Activated naive CD4-positive, alpha-beta T cell treated with anti-CD3 and anti-CD28 coated beads, Interleukin-2, amount 50 U/mL, for 72 hours (primary cell): ENCODE measurements at regions not wholly inside any gene's neighbourhood (a gene's known extent, or its start where the extent isn't known, plus 50 kb on each side); places are given as distances from the start of the nearest gene placed in this dataset.

Source experiments
- ATAC-seq, 2 donors: fragments of 150-1000 bp; cut with Tn5 transposase; 2 replicates each; pipeline ENCODE4 v1.10.0; 2021; ENCODE audit warnings: mild to moderate bottlenecking in 2 of 2, moderate library complexity in 2 of 2
- DNase-seq, 2 donors: peaks; one replicate each; pipeline ENCODE4 v3.0.0; 2021 to 2022; ENCODE audit warnings: low spot score in 2 of 2
- H3K27ac Mint-ChIP-seq, 2 donors: one replicate each; pipeline ENCODE4 v1.8.0; 2022; ENCODE audit warnings: mild to moderate bottlenecking in 2 of 2, mixed read lengths in 2 of 2
- H3K36me3 Mint-ChIP-seq, 2 donors: one replicate each; pipeline ENCODE4 v1.8.0; 2022; ENCODE audit warnings: mixed read lengths in 2 of 2
- H3K9me3 Mint-ChIP-seq, 2 donors: one replicate each; pipeline ENCODE4 v1.8.0; 2022; ENCODE audit warnings: mixed read lengths in 2 of 2

DNA sequence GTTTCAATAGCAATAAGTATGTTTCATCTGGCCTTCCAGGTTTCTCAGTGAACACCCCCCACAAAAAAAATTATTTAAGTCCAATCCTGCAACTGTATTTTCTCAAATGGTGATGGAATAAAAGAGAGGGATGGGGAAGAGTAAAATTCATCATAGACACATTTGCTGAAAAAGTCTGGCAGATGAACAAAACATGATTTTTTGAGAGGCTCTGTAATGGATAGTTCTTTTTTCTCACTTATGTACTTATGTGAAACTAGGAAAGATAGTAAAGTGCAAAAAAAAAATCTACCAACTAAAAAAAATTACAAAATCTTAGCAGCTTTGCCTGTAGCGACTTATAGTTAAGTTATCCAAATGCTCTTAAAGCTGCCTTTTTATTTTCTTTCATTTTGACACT, 412.4 kb downstream of the FOXG1 start:
- no peak for ATAC-seq
- H3K9me3 Mint-ChIP-seq = peaks cover 19 to 28% of the 10 kb centered on the region in 2 donors
- no peak overlapping the region for H3K27ac Mint-ChIP-seq

GRCh38 chr14:29191092-29191491, 424.5 kb downstream of the FOXG1 start:
- peaks cover 0 to 6% of the 10 kb centered on the region in 2 donors for H3K36me3 Mint-ChIP-seq

More for the DNA sequence above, 412.4 kb downstream of the FOXG1 start:
- peaks cover 0 to 3% of the 10 kb centered on the region in 2 donors for H3K36me3 Mint-ChIP-seq
- DNase-seq = no peak

GRCh38 chr14:29197557-29197956, 431.0 kb downstream of the FOXG1 start:
- no peak for ATAC-seq

More at GRCh38 chr14:29191092-29191491, 424.5 kb downstream of the FOXG1 start:
- Mint-ChIP-seq H3K27ac (no peak overlapping the region), H3K9me3 (peaks cover 5 to 22% of the 10 kb centered on the region in 2 donors)
- no peak for ATAC-seq
- DNase-seq = no peak

DNA sequence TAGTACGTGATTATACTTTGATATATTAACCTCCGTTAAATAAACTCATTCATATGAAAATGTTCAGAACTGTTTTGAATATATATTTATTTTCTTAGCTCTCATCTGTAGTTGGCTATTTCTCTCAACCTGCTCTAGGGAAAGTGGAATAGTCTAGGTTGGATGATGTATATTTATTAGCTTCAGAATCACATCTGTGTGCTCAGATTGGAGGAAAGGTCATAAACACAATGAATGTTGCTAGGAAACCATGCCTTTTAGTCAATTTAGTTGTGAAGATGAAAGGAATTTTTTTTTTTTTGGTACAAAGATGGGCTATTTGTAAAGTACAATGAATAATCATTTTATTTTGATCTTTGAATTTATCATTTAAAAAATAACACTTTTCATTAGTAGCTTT, 439.1 kb downstream of the FOXG1 start:
- Mint-ChIP-seq H3K9me3 (peaks cover 23 to 33% of the 10 kb centered on the region in 2 donors), H3K36me3 (no peaks in the 10 kb centered on the region), H3K27ac (no peak overlapping the region)
- DNase-seq = no peak
- ATAC-seq = no peak

More at GRCh38 chr14:29197557-29197956, 431.0 kb downstream of the FOXG1 start:
- peaks cover 14 to 21% of the 10 kb centered on the region in 2 donors for H3K9me3 Mint-ChIP-seq
- DNase-seq = no peak
- H3K27ac Mint-ChIP-seq = no peak overlapping the region
- no peaks in the 10 kb centered on the region for H3K36me3 Mint-ChIP-seq

GRCh38 chr14:29215853-29216252, 449.3 kb downstream of the FOXG1 start:
- ATAC-seq (no peak), DNase-seq (no peak)
- peaks cover 9% of the 10 kb centered on the region in 2 donors for H3K9me3 Mint-ChIP-seq

DNA sequence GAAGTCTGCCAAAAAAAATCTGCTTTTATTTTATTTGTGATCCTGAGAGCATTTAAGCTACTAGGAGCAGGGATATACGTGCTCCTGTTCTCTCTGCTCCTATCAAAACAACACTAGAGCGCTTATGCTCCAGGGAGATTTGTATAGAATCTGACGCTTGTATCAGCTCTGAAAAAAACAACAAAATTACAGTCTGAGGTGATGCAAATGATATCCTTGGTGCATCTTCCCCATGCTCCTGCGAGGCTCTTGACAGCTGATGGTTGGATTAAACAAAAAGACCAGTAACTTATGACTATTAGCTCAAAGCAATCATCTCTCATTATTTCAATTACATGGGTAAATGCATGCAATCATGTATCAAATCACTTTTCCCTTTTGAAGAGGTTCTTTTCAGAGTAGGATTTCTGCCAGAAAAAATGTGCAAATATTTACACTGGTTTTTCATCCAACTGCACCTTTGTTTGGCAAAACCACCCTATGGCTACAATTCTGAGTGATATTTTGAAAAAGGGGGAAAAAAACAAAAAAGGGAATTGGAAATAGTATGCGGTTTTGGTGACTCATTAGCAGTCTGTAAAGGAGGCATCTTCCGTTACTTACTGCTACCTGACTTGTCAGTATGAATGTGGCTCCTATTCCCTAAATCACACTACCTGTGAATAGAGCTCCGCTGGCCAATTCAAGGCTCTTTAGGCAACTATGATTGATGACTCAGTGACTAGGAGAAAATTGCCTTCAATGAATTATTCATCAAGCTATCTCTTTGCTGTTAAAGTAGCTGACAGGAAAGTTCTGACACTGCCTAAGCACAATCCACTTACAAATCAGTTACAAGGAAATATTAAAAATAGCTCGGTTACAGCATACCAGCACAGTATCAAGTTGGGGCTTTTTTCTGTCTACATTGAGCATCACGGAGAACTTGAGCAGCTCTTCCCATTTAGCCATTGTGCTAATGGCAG, 450.0 kb downstream of the FOXG1 start:
- Mint-ChIP-seq H3K27ac (no peak overlapping the region), H3K9me3 (peaks cover 9% of the 10 kb centered on the region in 2 donors)

More at GRCh38 chr14:29215853-29216252, 449.3 kb downstream of the FOXG1 start:
- no peak overlapping the region for H3K27ac Mint-ChIP-seq
- no peaks in the 10 kb centered on the region for H3K36me3 Mint-ChIP-seq

DNA sequence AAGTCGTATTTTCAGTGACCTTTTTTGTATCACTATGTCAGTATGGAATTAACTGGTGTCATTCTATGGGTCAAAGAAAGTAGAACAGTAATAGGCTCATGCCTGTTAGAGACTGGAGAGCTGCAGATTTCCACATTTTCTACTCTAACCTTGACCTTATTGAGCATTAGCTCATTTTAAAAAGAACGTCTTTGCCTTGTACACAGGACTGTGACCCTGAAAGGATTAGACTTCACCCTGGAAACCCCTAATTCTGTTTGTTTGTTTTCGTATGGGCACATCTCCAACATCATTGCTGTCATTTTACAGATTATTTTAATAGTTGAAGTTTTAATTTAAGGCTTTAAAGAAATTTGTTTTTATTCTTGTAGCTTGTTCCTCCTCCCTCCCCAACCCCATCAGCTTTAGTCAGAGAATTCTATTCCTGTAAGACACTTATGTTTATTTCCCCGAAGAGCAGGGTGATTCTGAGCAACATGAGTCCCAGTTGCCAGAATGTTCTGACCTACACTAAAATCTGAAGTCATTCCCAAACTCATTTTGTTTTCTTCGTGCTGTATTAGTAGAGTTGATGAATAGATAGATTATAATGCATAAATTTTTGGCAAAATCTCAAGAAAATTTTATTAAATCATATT, 451.3 kb downstream of the FOXG1 start:
- DNase-seq (no peak), ATAC-seq (no peak)
- H3K9me3 Mint-ChIP-seq = peaks cover 9% of the 10 kb centered on the region in 2 donors
- H3K27ac Mint-ChIP-seq = no peak overlapping the region
- no peaks in the 10 kb centered on the region for H3K36me3 Mint-ChIP-seq

More for the DNA sequence above, 450.0 kb downstream of the FOXG1 start:
- ATAC-seq = no peak
- DNase-seq = no peak
- H3K36me3 Mint-ChIP-seq = no peaks in the 10 kb centered on the region

- DNase-seq (no peak), ATAC-seq (no peak)
- H3K36me3 Mint-ChIP-seq = no peaks in the 10 kb centered on the region
- no peak overlapping the region for H3K27ac Mint-ChIP-seq
- H3K9me3 Mint-ChIP-seq = peaks cover 5 to 11% of the 10 kb centered on the region in 2 donors
Observed at GRCh38 chr14:29220072-29220471, 453.5 kb downstream of the FOXG1 start.

- DNase-seq = no peak
- ATAC-seq = no peak
- Mint-ChIP-seq H3K9me3 (peaks cover 5 to 11% of the 10 kb centered on the region in 2 donors), H3K27ac (no peak overlapping the region), H3K36me3 (no peaks in the 10 kb centered on the region)
Observed at GRCh38 chr14:29220566-29220965, 454.0 kb downstream of the FOXG1 start.

DNA sequence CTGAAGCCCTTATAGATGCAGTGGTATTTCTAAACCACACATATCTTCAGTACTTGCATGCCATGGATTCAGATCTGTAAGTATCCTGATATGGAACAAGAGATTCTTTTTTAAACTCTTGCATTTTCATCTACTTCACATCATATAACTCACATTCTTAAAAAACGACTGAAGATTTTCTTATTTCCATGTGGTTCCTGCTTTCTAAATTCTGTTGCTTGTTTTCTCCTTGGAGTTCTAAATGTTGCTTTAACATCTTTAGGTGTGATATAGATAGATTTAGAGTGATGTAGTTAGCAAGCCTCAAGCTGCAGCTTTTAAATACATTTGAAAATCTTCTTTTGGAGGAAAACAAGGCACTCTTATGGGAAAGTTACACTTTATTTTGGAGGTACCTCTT, 455.4 kb downstream of the FOXG1 start:
- Mint-ChIP-seq H3K27ac (no peak overlapping the region), H3K36me3 (no peaks in the 10 kb centered on the region), H3K9me3 (peaks cover 5 to 11% of the 10 kb centered on the region in 2 donors)
- ATAC-seq = no peak
- no peak for DNase-seq

- no peak for DNase-seq
- no peak overlapping the region for H3K27ac Mint-ChIP-seq
- no peak for ATAC-seq
- no peaks in the 10 kb centered on the region for H3K36me3 Mint-ChIP-seq
- H3K9me3 Mint-ChIP-seq = peaks cover 5 to 11% of the 10 kb centered on the region in 2 donors
Observed at GRCh38 chr14:29222671-29223268, 456.2 kb downstream of the FOXG1 start.

- no peak for DNase-seq
- H3K27ac Mint-ChIP-seq = no peak overlapping the region
- H3K9me3 Mint-ChIP-seq = peaks cover 5 to 11% of the 10 kb centered on the region in 2 donors
- no peaks in the 10 kb centered on the region for H3K36me3 Mint-ChIP-seq
- no peak for ATAC-seq
Observed at GRCh38 chr14:29223947-29224346, 457.4 kb downstream of the FOXG1 start.

DNA sequence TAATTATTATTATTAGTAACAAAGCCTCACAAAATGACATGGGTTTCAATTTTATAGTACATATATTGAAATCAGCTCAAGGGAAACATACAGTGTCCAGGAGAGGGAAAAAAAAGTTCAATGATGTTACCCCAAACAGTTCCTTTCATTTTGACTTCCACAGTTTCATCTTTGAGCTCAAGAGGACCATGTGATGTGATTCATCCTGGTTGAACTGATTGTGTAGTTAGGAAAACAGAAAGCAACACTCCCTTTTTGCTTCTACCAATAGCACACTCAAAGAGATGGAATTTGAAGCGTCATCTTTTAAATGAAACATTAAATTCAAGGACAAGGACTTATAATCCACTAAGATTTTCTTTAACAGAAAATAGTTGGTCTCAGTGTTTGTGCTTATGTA, 461.0 kb downstream of the FOXG1 start:
- ATAC-seq = no peak
- Mint-ChIP-seq H3K36me3 (no peaks in the 10 kb centered on the region), H3K9me3 (peaks cover 5 to 8% of the 10 kb centered on the region in 2 donors), H3K27ac (no peak overlapping the region)
- DNase-seq = no peak

- Mint-ChIP-seq H3K36me3 (no peaks in the 10 kb centered on the region), H3K27ac (no peak overlapping the region), H3K9me3 (no peaks in the 10 kb centered on the region)
- DNase-seq (no peak), ATAC-seq (no peak)
Observed at GRCh38 chr14:29232153-29232552, 465.6 kb downstream of the FOXG1 start.

DNA sequence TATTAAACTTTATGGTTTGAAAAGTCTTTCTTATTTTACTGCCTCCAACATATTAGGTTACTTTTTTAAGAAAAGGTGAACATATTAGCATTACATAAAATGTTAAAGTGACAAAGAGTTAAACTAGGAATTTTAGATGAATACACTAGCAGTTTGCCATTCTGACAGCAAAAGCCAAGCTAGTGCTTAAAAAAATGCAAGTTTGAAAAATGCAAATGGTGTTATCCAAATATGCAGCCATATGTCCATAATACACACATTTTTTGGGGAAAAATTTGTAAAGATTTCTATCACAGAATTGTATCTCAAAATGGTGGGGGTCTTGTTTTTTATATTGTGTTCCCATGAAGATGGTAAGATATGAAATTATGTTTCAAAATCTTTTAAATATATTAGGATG, 466.1 kb downstream of the FOXG1 start:
- H3K9me3 Mint-ChIP-seq = peaks cover 4 to 5% of the 10 kb centered on the region in 2 donors
- ATAC-seq = no peak
- H3K27ac Mint-ChIP-seq = no peak overlapping the region
- no peak for DNase-seq
- H3K36me3 Mint-ChIP-seq = no peaks in the 10 kb centered on the region

- DNase-seq = no peak
- ATAC-seq = no peak
Observed at GRCh38 chr14:29233188-29233587, 466.6 kb downstream of the FOXG1 start.

DNA sequence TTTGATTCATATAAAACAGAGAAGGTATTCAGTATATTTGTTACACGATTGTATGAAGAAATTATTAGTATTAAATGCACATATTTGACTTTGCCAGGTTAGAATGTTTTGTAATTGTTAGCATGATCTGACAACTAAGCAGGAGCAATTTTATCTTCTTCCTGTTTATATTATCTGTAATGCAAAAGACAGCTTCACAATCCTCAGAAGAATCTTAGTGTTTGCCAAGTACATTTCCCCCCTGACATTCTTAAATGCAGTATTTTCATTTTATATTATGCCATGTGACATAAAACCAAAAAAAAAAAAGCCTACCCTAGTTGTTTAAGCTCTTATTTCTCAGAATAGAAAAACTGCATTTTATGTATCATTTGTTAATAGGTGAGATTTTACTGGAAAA, 469.4 kb downstream of the FOXG1 start:
- H3K36me3 Mint-ChIP-seq = no peaks in the 10 kb centered on the region
- no peak for ATAC-seq
- peaks cover 4 to 5% of the 10 kb centered on the region in 2 donors for H3K9me3 Mint-ChIP-seq
- H3K27ac Mint-ChIP-seq = no peak overlapping the region
- DNase-seq = no peak

More at GRCh38 chr14:29233188-29233587, 466.6 kb downstream of the FOXG1 start:
- Mint-ChIP-seq H3K27ac (no peak overlapping the region), H3K36me3 (no peaks in the 10 kb centered on the region), H3K9me3 (peaks cover 4 to 5% of the 10 kb centered on the region in 2 donors)
